ENCODE measurements at regions not wholly inside any gene's neighbourhood (a gene's known extent, or its start where the extent isn't known, plus 50 kb on each side); places are given as distances from the start of the nearest gene placed in this dataset.

- TF ChIP-seq CTCF (IDR thresholded peaks at IDR 0.05): no peak
- TF ChIP-seq POLR2AphosphoS5 (IDR thresholded peaks at IDR 0.05; ENCODE audit: insufficient read depth in 1 of 2, low read depth in 1 of 2): no peak
These were observed 395.8 kb upstream of the FBXO33 start for GRCh38 chr14:39827901-39828655.
